HG03354 (cell line): ENCODE measurements at regions not wholly inside any gene's neighbourhood (a gene's known extent, or its start where the extent isn't known, plus 50 kb on each side); places are given as distances from the start of the nearest gene placed in this dataset.
"Not testable (repeated sequence)": the region's sequence is repeated elsewhere in the genome, so short reads cannot be mapped to it uniquely, and the experiment has no call there.

ENCODE experiments used
- ATAC-seq: cut with Tn5 transposase; IDR thresholded peaks from one replicate; pipeline ENCODE4 v1.9.1; 2021; ENCODE audit warnings: mild to moderate bottlenecking; ENCODE audit not compliant: unreplicated experiment, poor library complexity, severe bottlenecking

DNA sequence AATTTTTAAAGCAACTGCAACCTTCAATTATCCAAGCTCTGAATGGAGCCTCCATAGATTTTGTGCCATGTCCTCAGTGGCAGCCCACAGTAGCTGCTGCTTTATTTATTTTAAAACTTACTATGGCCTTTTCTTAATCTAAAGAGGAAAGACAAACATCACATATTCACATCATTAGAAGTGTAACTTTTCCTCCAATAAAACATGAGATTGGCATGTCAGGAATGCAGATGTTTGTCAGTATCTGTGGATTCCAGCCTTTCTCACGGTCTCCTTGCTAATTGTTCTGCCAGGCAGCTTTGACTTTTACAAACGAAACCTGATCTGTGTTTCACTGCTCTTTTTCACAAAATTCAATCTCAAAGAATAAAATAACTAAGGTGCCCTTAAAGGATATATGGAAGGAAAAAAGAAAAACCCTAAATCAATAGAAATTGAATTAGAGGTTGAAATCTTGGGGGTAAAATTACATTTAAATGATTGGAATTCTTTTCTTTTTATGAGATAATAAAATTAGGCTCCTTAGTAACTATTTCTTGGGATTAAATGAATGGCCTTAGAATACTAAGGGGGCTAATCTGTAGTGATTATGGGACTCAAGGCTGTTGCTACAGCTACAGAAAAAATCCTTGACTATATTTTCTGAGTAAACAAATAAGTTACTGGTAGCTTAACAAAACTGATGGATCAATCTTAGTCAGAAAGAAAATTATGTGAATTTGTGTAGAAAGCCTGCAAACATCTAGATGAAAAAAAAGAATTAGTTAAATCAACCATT, 151.3 kb downstream of the RTL9 start:
- no peak for ATAC-seq

DNA sequence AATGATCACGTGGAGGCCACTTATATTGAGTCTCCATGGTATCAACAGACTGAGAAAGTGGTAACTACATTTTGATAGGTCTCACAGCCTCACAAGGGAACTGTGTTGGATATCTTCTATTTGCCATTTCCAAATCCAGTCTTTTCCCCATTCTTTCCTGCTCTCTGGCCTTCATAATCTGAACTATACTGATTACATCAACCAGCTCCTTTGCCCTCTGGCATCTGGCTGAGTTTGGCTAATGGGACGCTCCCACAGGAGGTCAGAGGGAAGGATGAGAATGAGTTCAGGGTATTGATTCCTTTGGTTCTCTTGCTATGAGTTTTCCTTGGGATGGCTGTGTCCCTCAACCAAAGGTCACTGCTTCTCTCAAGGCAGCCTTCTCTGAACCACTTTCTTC, 152.6 kb downstream of the RTL9 start:
- no peak for ATAC-seq

DNA sequence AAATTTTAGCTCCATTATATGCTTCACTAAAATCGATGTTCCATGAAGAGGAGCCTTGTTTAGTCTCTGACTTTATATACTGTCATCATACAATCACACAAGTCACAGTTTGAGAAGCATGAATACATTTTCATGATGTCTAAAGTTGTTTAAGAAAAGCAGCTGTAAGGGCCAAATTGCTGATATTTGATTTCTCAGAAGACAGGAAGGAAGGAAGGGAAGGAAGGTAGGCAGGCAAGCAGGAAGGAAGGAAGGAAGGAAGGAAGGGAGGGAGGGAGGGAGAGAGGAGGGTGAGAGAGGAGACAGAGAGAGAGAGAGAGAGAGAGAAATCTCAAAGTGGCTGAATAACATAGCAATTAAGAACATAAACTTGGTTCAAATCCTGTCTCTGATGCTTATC, 153.7 kb downstream of the RTL9 start:
- no peak for ATAC-seq

DNA sequence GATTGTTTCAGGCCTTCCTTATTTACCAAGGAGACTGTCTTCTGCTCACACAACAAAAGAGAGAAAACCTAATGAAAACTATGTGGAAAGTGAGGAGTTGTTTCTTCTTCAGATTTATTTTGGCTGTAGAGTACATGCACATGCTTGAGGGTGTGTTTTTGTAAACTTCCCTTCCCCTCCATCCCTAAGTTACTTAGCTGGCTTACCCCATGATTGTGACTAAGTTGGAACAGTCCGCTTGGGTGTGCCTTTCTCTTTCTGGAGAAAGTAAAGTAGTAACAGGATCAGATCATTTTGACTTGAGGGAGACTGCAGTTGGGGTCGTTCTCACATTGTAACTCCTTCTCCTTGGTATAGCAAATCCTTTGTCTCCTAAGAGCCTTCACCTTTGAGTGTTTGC, 155.9 kb downstream of the RTL9 start:
- no peak for ATAC-seq

DNA sequence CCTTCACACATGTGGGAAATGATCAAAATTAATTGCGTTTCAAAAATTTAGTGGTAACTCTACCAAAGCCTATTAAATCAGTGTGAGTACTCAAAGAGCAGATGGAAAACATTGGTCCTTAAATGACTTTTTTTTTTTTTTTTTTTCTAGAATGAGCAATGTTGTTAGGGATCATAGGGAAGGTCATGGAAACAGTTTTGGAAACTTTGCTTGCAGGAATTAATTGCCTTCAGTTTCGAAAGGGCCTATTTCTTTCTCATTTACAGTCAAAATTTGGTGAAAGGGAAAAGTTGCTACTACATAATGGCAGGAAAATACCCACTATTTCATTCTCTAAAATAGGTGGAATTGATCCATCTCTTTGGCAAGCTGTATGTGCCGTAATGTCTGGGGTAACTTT, 160.9 kb downstream of the RTL9 start:
- no peak for ATAC-seq

DNA sequence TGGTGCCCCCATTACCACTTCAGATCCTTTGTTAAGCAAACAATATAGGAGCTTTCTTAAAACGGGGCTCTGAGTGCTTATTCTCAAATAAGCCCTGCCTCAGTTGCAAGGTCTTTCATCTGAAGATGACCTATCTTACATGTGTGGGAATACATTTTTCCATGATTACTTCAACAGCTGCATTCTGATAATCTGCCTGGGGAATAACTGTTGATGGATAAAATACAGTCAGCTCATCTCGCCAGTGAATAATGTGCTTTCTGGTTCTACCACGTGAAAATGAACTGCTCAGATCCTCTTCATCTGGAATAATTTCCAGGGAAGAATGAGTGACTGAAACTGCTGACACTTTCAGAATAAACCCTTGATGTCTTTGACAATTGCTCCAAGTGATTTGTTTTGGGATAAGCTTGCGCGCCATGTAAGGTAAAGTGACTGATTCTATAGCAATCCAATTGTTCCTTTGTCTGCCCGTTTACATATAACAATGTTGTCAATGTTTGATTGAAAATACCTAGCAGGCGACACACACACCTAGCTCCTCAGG, 161.3 kb downstream of the RTL9 start:
- no peak for ATAC-seq

DNA sequence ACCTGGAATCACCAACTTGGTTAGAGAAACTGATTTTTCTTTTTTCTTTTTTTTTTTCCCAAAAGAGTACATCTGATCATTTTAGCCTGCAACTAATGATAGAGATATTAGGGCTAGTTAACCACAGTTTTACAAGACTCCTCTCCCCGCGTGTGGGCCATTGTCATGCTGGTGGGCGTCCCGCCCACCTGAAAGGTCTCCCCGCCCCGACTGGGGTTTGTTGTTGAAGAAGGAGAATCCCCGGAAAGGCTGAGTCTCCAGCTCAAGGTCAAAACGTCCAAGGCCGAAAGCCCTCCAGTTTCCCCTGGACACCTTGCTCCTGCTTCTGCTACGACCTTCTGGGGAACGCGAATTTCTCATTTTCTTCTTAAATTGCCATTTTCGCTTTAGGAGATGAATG, 162.0 kb downstream of the RTL9 start:
- ATAC-seq = not testable (repeated sequence)

DNA sequence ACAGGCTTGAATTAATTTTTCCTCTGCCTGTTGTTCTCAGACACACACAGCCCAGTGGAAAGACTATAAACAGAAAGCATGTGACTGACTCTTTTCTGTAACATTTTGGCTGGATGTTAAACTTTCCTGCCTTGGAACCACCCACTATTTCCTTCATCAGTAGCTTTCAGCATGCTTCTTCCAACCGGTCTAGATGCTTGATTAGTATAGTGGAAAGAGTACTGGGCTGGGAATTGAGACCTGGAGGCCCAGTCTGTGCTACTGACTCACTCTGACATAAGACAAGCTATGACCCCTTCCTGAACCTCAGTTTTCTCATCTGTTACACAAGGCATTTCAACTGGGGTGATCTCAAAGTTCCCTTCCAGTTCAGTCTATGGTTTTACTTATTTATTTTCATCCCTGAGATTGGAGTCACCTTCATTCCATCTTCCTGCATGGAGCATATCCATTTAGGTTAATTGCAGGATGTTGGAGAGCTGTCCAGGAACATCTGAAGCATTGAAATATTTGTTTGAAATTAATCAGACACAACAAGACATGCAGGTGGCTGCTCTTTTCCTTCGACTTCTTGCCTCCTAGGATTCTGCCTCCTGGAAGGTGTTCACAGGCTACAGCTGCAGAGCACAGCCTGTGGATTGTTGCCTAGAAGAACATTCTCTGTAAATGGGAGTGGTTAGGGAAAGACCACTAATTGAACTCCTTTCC, 173.4 kb downstream of the RTL9 start:
- no peak for ATAC-seq

DNA sequence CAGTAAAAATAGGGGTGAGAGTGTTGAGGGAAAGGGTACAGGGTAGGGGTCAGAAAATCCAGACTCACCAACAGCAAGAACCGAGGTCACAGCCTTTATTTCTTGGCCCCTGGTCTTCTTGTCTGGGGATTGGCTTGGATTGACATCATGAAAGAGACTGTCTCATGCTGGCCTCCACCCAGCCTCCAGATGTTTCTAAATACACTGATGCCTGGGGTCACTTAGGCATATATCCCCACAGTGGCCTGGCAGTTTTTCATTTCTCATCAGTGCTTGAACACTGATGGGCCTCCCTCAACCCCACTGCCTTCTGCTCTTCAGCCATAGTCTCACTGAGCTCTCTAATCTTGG, 173.9 kb downstream of the RTL9 start:
- ATAC-seq = no peak

DNA sequence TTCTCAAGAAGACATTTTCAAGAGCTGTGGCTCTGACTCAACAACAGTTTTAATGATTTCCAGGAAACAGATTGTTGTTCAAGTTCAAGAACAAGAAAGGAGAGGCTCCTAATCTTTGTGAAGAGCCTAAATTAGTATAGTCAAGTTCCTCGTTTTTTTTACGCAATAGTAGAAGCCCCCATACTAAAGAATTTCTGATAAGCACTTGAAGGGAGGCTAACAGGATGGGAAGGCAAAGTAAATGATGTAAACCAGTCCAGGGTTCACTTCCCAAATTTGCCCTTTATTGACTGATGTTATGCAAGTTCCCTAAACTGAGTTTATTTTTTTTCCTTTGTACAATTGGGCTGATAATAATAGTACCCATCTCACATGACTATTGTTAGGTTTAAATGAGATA, 178.2 kb downstream of the RTL9 start:
- ATAC-seq = no peak

DNA sequence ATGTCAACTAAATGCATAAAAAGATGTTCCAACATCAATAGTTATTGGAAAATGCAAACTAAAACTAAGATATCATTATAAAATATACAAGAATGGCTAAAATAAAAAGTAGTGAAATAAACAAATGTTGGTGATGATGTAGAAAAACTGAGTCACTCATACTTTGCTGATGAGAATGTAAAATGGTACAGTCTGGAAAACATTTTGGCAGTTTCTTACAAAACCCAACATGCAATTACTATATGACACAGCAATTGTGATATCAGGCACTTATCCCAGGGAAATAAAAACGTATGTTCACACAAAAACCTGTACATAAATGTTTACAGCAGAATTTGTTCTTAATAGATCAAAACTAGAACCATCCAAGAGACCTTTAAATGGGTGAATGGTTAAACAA, 182.6 kb downstream of the RTL9 start:
- no peak for ATAC-seq

DNA sequence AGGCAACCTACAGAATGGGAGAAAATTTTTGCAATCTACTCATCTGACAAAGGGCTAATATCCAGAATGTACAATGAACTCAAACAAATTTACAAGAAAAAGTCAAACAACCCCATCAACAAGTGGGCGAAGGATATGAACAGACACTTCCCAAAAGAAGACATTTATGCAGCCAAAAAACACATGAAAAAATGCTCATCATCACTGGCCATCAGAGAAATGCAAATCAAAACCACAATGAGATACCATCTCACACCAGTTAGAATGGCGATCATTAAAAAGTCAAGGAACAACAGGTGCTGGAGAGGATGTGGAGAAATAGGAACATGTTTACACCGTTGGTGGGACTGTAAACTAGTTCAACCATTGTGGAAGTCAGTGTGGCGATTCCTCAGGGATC, 192.2 kb downstream of the RTL9 start:
- not testable (repeated sequence) for ATAC-seq

DNA sequence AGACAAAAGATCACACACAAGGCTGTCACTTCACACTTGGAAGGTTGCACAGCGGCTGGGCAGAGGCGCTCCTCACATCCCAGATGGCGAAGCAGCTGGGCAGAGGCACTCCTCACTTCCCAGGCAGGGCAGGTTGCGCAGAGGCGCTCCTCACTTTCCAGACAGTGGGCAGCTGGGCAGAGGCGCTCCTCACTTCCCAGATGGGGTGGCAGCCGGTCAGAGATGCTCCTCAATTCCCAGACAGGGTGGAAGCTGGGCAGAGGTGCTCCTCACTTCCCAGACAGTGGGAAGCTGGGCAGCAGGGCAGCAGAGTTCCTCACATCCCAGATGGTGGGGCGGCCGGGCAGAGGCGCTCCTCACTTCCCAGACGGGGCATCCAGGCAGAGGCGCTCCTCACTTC, 199.2 kb downstream of the RTL9 start:
- no peak for ATAC-seq

DNA sequence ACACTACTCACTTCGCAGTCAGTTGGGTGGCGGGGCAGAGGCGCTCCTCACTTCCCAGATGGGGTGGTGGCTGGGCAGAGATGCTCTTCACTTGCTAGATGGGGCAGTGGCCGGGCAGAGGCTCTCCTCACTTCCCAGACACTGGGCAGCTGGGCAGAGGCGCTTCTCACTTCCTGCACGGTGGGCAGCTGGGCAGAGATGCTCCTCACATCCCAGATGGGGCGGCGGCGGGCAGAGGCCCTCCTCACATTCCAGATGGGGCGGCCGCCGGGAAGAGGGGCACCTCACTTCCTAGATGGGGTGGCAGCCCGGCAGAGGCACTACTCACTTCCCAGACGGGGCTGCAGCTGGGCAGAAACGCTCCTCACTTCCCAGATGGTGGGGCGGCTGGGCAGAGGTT, 199.8 kb downstream of the RTL9 start:
- no peak for ATAC-seq

DNA sequence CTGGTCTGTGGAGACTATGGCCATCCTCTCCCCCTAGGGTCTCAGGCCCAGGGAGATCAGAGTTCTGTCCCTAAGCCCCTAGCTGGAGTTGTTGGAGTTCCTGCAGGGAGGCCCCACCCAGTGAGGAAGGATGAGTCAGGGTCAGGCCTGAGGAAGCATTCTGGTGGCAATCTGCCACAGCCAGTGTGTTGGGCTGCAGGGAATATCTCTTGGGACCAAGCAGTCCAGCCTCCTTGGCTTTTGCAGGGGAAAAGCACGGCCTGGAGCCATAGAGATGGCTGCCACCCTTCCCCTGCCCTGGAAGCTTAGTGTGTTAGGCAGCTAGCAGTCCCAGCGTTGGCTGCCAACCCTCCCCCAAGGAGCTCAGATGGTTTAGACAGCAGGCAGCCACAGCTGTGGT, 202.4 kb downstream of the RTL9 start:
- ATAC-seq = no peak

DNA sequence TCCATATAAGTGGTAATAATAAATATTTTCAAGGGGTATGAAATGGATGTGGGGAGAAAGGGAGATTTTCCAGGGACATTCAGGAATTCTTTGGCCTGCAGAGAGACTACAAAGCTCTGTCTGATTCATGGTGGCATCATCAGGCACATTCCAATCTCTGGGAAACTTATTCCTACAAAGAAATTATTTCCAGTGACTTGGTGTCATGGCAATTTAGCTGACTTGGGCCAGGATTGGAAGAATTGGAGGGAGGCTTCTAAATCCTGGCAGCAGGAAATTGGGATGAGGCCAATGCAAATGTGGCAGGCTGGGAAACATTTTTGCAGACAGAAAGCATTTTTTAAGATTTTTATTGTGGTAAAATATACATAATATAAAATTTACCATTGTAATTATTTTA, 204.6 kb downstream of the RTL9 start:
- ATAC-seq = no peak

DNA sequence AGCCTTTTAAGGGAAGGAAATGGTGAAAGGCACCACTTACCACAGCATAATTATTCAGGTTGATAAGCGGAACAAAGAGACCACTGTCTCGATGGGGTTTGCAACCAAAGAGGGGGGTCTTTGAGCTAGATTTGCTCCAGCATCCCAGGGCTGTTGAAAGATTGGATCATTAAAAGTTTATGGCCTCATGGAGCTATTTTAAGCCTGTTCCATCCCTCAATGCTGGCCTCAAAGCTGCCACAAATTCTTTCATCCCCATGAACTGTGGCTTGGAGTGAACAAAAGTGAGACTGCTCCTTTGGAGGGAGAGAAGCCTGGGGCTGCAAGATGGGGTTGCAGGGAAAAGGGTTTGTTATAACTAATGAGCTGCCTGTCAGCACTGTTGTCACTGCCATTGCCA, 209.8 kb downstream of the RTL9 start:
- no peak for ATAC-seq

DNA sequence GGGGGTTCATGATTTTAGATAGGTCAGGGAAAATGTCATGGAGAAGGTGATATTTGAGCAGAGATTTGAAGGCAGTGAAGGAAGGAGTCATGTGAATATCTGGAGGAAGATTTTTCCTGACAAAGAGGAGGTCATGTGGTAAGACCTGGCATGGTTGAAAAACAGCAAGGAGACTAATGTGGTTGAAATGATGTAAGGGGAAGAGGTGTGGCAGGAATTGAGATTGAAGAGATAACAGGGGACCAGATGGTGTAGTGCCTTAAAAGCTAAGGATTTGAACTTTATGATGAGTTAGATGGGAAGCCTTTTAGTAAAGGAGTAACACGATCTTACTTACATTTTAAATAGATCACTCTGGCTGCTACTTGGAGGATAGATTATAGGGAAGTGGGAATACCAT, 210.9 kb downstream of the RTL9 start:
- no peak for ATAC-seq

DNA sequence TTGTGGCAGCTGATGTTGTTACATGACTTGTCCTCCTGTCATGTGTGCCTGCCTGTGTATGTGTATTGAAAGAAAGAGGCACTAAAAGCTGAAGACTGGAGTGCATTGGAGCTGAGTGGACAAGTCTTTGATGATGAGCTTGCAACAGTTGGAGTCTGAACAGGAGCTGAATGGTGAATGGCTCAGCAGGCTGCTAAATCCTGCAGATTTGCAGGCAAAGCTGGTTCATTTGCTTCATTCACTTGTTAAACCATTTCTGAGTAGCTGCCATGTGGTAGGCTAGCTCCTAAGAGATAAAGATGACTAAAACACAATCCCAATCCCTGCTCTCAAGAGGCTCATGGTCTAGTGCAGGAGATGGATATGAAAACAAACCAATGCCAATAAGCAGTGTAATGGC, 217.3 kb downstream of the CHRDL1 start:
- no peak for ATAC-seq

DNA sequence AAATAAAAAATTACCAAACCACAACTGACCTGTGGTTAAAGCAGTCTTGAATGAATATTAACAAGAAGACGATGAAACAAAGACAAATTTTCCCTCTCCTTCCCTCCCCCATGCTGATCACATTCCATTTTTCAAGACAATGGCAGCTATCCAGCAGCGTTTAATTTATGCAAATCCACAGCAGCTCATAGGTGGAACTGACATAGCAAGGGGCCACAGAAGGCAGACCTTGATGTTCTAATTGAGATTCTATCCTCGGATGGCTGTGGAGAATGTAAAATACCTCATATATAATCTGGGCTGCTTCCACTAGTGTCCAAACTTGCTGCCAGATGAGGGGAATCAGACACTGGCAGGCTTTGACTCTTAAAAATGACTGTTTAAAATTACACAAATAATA, 211.5 kb downstream of the CHRDL1 start:
- no peak for ATAC-seq

DNA sequence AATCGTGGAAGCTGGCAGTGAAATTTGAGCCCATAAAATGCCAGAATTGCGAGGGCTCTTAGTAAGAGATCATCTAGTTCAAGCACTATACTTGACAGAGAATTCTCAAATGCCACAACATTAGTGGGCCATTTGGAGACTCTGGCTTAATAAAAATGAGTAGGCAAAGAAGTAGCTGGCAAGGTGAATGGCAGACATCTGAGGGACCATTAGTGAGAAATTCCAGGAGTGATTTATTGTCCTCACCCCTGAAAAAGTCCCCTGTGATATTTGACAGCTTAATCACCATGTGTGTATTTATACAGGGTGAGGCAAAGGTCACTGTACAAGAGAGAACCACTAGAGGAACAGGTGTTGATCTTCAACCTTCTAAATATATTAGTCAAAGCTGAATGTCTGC, 207.5 kb downstream of the CHRDL1 start:
- no peak for ATAC-seq
